HG02870 (cell line): ENCODE measurements at regions not wholly inside any gene's neighbourhood (a gene's known extent, or its start where the extent isn't known, plus 50 kb on each side); places are given as distances from the start of the nearest gene placed in this dataset.
"Not testable (repeated sequence)": the region's sequence is repeated elsewhere in the genome, so short reads cannot be mapped to it uniquely, and the experiment has no call there.

Experiments used
- ATAC-seq: cut with Tn5 transposase; IDR thresholded peaks from one replicate; pipeline ENCODE4 v1.9.1; 2021; ENCODE audit warnings: mild to moderate bottlenecking, moderate library complexity; ENCODE audit not compliant: unreplicated experiment

GRCh38 chr14:105653921-105654320 is 127.5 kb downstream of the TMEM121 start:
- ATAC-seq: not testable (repeated sequence)

DNA sequence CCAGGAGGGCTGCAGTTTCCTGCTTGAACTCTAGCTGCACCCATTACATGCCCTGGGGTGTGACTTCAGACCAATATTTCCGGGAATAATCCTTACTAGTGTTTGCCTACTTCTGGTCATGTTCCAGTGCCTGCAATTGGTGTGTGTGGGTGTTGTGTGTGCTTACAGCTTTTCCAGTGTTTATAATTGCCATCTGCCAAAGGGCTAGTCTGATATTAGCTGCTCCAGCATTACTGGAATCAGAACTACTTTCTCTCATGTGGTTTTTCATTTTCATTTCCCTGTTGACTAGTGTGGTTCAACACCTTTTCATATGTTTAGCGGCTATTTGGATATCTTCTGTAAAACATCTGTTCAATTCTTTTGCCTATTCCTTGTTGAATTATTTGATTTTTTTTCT is 132.9 kb downstream of the TMEM121 start:
- ATAC-seq: not testable (repeated sequence)

- ATAC-seq: no peak
Measured at GRCh38 chr14:105659935-105660527, 133.6 kb downstream of the TMEM121 start.

DNA sequence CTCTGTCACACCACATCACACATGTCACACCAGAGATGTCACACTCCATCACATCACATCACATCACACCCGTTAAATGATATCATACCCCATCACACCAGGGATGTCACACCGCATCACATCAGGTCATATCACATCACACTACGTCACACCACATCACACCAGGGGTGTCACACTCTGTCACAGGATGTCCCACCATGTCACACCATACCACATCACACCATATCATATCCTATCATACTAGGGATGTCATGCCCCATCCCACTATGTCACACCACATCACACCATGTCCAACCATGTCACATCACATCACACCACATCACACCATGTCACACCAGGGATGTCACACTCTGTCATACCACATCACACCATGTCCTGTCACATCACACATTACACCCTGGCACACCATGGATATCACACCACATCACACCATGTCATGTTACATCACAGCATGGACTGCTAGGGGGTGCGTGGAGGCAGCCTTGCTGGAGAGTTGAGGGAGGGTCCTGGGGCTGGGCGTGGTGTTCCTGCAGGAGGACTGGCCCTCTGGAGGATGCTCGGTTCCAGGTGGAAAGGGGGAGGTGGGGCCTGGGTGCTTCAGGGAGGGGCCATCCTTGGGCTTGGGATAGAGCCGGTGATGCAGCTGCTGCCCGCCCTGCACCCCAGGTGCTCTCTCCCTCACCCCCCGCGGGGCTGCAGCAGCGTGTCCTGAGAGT is 134.6 kb downstream of the TMEM121 start:
- ATAC-seq: no peak

DNA sequence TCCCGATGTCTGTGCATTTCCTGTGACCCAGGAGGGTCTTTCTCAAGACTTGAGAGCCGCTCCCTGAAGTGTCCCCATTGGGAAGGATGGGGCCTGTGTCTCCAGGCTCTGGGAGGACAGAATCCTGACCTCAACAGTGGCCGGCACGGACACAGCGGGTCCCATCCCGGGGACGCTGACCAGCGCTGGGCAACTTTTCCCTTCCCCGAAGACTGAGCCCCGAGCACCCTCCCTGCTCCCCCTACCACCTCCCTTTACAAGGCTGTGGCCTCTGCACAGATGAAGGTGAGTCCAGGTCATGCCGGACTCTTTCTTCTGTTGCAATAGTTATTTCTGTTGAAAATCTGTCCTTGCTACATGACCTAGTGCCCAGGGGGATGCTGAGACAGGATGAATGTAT is 135.7 kb downstream of the TMEM121 start:
- ATAC-seq: not testable (repeated sequence)

GRCh38 chr14:105662592-105662991 is 136.2 kb downstream of the TMEM121 start:
- ATAC-seq: not testable (repeated sequence)

DNA sequence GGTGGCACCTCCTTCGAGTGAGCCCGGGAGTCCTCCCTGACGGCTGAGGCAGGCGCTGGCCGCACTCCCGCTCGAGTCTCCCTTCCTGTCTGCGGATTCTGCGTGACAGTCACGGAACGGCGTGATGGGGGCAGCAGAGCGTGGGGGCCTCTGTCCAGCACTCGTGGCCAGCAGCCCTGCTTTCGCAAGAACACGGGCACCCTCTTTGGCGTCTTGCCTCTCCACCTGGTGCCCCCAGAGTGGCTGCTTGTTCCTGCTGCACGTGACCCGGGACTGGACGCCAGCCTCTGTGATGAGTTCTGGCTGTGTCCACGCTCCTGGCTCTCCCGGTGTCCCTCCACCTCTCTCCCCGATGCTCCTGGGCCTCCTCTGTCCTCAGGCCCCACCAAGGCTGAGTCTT is 136.9 kb downstream of the TMEM121 start:
- not testable (repeated sequence) for ATAC-seq

GRCh38 chr14:105663818-105664596 is 137.6 kb downstream of the TMEM121 start:
- ATAC-seq: not testable (repeated sequence)

- ATAC-seq: no peak
Measured at GRCh38 chr14:105664691-105665090, 138.3 kb downstream of the TMEM121 start.

GRCh38 chr14:105665247-105665950 is 139.0 kb downstream of the TMEM121 start:
- no peak for ATAC-seq

GRCh38 chr14:105665951-105666277 is 139.5 kb downstream of the TMEM121 start:
- ATAC-seq: no peak

GRCh38 chr14:105666420-105666819 is 140.0 kb downstream of the TMEM121 start:
- ATAC-seq: no peak

DNA sequence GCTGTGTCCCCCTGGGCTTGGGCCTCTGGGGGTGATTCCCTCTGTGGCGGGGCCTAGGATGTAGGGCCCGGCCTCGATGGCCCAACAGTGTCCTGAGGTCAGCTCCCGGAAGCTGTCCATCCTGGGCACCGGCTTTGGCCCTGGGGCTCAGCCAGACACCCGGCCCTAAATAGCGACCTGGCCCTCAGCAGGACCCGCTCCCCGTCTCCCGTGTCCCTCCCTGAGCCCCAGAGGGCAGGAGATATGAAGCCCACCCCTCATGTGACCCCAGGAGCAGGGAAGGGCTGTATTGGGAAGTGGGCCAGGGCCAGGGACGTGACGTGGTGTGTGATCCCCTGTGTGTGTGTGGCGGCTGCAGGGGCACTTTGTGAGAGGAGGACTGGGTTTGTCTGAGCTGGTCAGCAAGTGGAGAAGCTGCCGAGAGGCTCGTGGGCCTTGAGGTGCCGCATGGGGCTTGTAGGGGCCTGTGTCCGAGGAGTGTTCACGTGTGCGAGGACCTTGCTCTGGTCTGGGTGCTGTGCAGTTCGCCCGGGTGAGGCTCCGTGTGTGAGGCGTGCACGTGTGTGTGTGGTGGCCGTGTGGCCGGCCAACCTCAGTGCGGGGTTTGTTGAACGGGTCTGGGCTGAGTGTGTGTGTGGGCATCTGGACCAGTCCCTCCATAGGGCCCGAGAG is 140.7 kb downstream of the TMEM121 start:
- not testable (repeated sequence) for ATAC-seq

- not testable (repeated sequence) for ATAC-seq
Measured at GRCh38 chr14:105667663-105668020, 141.3 kb downstream of the TMEM121 start.

GRCh38 chr14:105668021-105668420 is 141.6 kb downstream of the TMEM121 start:
- not testable (repeated sequence) for ATAC-seq

DNA sequence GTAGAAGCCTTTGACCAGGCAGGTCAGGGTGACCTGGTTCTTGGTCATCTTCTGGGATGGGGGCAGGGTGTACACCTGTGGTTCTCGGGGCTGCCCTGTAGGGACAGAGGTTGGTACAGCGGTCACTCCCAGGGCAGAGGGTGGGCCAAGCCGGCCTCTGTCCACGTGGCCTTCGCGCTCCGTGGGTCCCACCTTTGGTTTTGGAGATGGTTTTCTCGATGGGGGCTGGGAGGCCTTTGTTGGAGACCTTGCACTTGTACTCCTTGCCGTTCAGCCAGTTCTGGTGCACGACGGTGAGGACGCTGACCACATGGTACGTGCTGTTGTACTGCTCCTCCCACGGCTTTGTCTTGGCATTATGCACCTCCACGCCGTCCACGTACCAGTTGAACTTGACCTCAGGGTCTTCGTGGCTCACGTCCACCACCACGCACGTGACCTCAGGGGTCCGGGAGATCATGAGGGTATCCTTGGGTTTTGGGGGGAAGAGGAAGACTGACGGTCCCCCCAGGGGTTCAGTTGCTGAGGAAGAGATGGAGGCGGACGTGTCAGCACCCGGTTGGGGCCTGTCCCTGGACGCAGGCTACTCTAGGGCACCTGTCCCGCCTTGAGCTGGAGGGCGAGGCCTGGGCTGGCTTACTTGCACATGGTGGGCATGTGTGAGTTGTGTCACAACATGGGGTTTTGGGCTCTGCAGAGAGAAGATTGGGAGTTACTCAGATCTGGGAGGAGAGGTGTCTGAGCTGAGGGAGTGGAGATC is 142.3 kb downstream of the TMEM121 start:
- not testable (repeated sequence) for ATAC-seq

DNA sequence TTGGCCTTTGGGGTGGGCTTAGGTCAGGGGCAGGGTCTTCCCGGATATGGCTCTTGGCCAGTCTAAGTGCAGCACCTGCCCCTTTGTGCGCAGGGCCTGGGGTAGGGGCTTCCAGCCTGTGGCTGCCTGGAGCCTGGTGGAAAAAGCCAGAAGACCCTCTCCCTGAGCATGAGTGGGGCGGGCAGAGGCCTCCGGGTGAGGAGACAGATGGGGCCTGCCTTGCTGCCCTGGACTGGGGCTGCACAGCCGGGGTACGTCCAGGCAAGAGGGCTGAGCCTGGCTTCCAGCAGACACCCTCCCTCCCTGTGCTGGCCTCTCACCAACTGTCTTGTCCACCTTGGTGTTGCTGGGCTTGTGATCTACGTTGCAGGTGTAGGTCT is 142.8 kb downstream of the TMEM121 start:
- not testable (repeated sequence) for ATAC-seq

- not testable (repeated sequence) for ATAC-seq
Measured at GRCh38 chr14:105669646-105670045, 143.3 kb downstream of the TMEM121 start.

DNA sequence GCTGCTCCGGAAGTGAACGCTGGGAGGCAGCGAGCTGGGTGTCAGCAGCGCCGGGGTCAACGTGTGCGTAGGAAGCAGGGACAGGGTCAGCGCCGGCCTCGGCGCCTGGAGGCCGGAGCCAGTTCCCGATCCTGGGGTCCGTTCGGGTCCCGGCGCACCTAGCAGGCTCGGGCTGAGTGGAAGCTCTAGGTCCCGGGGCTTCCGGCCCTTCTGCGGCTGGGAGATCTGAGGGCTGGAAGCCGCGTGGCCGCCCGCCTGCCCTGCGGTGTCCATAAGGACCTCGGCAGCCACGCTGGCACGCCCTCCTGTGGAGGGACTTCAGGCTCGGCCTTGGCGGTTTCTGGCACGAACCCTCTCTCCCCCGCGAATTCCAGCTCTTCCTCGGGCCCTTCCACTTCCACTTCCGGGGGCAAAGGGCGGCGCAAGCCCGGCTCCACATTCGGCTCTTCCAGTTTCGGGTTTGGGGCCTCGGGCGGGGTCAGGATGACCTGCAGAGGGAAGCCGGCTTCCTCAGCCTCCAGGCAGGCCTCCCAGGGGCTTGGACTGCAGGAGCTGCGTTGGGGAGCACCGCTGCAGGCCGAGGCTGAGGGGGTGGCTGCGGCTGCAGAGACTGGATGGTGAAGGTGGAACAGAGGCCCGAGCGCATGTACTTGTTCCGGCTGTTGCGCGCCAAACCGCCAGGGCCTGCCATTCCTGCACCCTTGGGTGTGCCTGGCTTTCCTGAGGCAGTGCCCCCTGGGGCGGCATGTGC is 146.2 kb downstream of the TMEM121 start:
- not testable (repeated sequence) for ATAC-seq
